ENCODE measurements at regions not wholly inside any gene's neighbourhood (a gene's known extent, or its start where the extent isn't known, plus 50 kb on each side); places are given as distances from the start of the nearest gene placed in this dataset.

DNA sequence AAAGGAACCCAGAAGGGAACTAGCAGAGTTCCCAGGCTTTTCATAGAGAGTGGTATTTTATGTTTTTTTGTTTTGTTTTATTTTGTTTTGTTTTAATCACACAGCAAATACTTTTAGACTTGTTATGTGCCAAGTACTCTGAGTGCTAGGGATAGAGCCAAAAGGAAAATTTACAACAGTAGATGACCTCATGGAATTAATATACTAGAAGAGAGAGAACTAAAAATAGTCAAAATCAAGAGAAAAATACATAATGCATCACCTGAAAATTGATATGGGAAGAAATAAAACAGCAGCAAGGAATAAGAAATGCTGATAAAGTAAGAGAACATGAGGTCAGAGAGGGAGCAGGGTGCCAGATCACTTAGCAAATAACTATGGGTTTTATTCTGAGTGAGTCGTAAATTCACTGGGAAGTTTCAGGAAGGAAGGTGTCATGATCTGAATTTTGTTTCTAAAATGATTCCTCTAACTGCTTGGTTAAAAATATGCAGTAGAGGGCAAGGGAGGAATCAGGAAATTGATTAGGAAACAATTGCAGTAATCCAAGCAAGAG is 351.0 kb downstream of the ANKRD7 start:
- Histone ChIP-seq H3F3A (ENCODE audit: insufficient read depth, low read length, poor library complexity, severe bottlenecking) (no peaks in the 10 kb centered on the region), H3K9me2 (ENCODE audit: insufficient read depth, low read length) (no peaks in the 10 kb centered on the region), H3K9ac (ENCODE audit: low read length) (no peak overlapping the region), H3K4me3 (ENCODE audit: low read length) (no peak overlapping the region), H3K4me2 (ENCODE audit: low read length) (no peak overlapping the region), H4K20me1 (ENCODE audit: insufficient read depth) (no peaks in the 10 kb centered on the region), H3K9me3 (ENCODE audit: low read length) (no peaks in the 10 kb centered on the region), H3K27me3 (ENCODE audit: insufficient read depth, low read depth, low read length) (no peaks in the 10 kb centered on the region), H3K36me3 (ENCODE audit: insufficient read depth, low read length) (no peaks in the 10 kb centered on the region), H3K79me2 (replicated peaks; ENCODE audit: insufficient read depth, low read length) (no peaks in the 10 kb centered on the region), H3K27ac (ENCODE audit: low read length) (no peak overlapping the region), H2AFZ (ENCODE audit: low read depth, low read length) (no peak overlapping the region)
- no peak for TF ChIP-seq RAD21 (conservative IDR thresholded peaks at IDR 0.05)
- TF ChIP-seq, protein P1, sequence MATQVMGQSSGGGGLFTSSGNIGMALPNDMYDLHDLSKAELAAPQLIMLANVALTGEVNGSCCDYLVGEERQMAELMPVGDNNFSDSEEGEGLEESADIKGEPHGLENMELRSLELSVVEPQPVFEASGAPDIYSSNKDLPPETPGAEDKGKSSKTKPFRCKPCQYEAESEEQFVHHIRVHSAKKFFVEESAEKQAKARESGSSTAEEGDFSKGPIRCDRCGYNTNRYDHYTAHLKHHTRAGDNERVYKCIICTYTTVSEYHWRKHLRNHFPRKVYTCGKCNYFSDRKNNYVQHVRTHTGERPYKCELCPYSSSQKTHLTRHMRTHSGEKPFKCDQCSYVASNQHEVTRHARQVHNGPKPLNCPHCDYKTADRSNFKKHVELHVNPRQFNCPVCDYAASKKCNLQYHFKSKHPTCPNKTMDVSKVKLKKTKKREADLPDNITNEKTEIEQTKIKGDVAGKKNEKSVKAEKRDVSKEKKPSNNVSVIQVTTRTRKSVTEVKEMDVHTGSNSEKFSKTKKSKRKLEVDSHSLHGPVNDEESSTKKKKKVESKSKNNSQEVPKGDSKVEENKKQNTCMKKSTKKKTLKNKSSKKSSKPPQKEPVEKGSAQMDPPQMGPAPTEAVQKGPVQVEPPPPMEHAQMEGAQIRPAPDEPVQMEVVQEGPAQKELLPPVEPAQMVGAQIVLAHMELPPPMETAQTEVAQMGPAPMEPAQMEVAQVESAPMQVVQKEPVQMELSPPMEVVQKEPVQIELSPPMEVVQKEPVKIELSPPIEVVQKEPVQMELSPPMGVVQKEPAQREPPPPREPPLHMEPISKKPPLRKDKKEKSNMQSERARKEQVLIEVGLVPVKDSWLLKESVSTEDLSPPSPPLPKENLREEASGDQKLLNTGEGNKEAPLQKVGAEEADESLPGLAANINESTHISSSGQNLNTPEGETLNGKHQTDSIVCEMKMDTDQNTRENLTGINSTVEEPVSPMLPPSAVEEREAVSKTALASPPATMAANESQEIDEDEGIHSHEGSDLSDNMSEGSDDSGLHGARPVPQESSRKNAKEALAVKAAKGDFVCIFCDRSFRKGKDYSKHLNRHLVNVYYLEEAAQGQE (IDR thresholded peaks at IDR 0.05; ENCODE audit: borderline replicate concordance): no peak
- no peak for TF ChIP-seq MXI1 (conservative IDR thresholded peaks at IDR 0.05; ENCODE audit: poor library complexity, severe bottlenecking)
- TF ChIP-seq EP300 (conservative IDR thresholded peaks at IDR 0.05; ENCODE audit: poor library complexity, severe bottlenecking): no peak
- TF ChIP-seq TAF1 (IDR thresholded peaks at IDR 0.05; ENCODE audit: low read depth): no peak
- TF ChIP-seq EZH2 (IDR thresholded peaks at IDR 0.05; ENCODE audit: borderline replicate concordance, insufficient read depth, low read length, poor library complexity, severe bottlenecking): no peak
- TF ChIP-seq SMC3 (conservative IDR thresholded peaks at IDR 0.05; ENCODE audit: poor library complexity): no peak
- TF ChIP-seq, protein P2, sequence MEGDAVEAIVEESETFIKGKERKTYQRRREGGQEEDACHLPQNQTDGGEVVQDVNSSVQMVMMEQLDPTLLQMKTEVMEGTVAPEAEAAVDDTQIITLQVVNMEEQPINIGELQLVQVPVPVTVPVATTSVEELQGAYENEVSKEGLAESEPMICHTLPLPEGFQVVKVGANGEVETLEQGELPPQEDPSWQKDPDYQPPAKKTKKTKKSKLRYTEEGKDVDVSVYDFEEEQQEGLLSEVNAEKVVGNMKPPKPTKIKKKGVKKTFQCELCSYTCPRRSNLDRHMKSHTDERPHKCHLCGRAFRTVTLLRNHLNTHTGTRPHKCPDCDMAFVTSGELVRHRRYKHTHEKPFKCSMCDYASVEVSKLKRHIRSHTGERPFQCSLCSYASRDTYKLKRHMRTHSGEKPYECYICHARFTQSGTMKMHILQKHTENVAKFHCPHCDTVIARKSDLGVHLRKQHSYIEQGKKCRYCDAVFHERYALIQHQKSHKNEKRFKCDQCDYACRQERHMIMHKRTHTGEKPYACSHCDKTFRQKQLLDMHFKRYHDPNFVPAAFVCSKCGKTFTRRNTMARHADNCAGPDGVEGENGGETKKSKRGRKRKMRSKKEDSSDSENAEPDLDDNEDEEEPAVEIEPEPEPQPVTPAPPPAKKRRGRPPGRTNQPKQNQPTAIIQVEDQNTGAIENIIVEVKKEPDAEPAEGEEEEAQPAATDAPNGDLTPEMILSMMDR (IDR thresholded peaks at IDR 0.05; ENCODE audit: poor library complexity, severe bottlenecking): no peak
- no peak for TF ChIP-seq POLR2AphosphoS5 (IDR thresholded peaks at IDR 0.05)

DNA sequence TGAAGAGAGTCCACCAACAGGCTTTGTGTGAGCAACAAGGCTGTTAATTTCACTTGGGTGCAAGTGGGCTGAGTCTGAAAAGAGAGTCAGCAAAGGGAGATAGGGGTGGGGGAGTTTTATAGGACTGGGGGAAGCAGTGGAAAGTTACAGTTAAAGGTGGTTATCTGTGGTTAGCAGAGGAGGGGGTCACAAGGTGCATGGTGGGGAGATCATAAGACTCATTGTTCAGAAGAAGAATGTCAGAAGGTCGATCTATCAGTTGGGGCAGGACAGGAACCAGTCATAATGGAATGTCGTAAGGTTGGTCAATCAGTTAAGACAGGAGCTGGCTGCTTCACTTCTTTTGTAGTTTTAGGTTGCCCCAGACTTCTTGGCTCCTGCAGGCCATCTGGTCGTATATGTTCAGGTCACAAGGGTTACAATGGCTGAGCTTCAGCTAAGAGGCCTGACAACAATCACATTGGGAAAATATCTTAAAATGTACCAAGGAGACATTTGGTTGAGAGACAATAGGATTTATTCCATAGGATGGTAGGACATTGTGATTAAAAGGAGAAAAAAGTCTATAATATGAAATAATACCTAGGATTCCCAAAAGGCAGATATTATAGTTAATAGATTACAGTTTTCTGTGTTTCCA is 356.4 kb downstream of the ANKRD7 start:
- no peaks in the 10 kb centered on the region for H3F3A ChIP-seq (ENCODE audit: insufficient read depth, low read length, poor library complexity, severe bottlenecking)
- H2AFZ ChIP-seq (ENCODE audit: low read depth, low read length): no peak overlapping the region
- H3K79me2 ChIP-seq (replicated peaks; ENCODE audit: insufficient read depth, low read length): no peaks in the 10 kb centered on the region

More for the DNA sequence above, 356.4 kb downstream of the ANKRD7 start:
- H3K9me3 ChIP-seq (ENCODE audit: low read length): no peaks in the 10 kb centered on the region
- H3K9me2 ChIP-seq (ENCODE audit: insufficient read depth, low read length): no peaks in the 10 kb centered on the region
- no peaks in the 10 kb centered on the region for H3K27me3 ChIP-seq (ENCODE audit: insufficient read depth, low read depth, low read length)
- no peak overlapping the region for H3K4me3 ChIP-seq (ENCODE audit: low read length)
- no peaks in the 10 kb centered on the region for H4K20me1 ChIP-seq (ENCODE audit: insufficient read depth)
- H3K4me2 ChIP-seq (ENCODE audit: low read length): no peak overlapping the region
- H3K9ac ChIP-seq (ENCODE audit: low read length): no peak overlapping the region
- TF ChIP-seq SMC3 (conservative IDR thresholded peaks at IDR 0.05; ENCODE audit: poor library complexity) (no peak), MXI1 (conservative IDR thresholded peaks at IDR 0.05; ENCODE audit: poor library complexity, severe bottlenecking) (no peak), POLR2AphosphoS5 (IDR thresholded peaks at IDR 0.05) (no peak), EP300 (conservative IDR thresholded peaks at IDR 0.05; ENCODE audit: poor library complexity, severe bottlenecking) (no peak), EZH2 (IDR thresholded peaks at IDR 0.05; ENCODE audit: borderline replicate concordance, insufficient read depth, low read length, poor library complexity, severe bottlenecking) (no peak)
- TF ChIP-seq, protein P1 (IDR thresholded peaks at IDR 0.05; ENCODE audit: borderline replicate concordance): no peak
- no peaks in the 10 kb centered on the region for H3K36me3 ChIP-seq (ENCODE audit: insufficient read depth, low read length)
- no peak overlapping the region for H3K27ac ChIP-seq (ENCODE audit: low read length)

All from neural cell (in vitro differentiated cells).